SK-N-SH treated with all-trans-retinoic acid at 6 μM for 48 hours (cell line): ENCODE measurements at regions not wholly inside any gene's neighbourhood (a gene's known extent, or its start where the extent isn't known, plus 50 kb on each side); places are given as distances from the start of the nearest gene placed in this dataset.

Experiments used
- ATAC-seq: fragments of 200-7000 bp; cut with Tn5 transposase; 3 replicates; pipeline ENCODE4 v1.9.1; 2020; ENCODE audit warnings: mild to moderate bottlenecking, moderate library complexity
- ARNTL ChIP-seq: fragments of 450-650 bp; formaldehyde crosslinking; IDR thresholded peaks from 2 replicates; pipeline ENCODE4 v1.5.0; 2020; ENCODE audit warnings: low read depth, mild to moderate bottlenecking, moderate library complexity, borderline replicate concordance
- BACH2 ChIP-seq: fragments of 250-450 bp; sonication (Bioruptor Pico); IDR thresholded peaks from 2 replicates; pipeline ENCODE4 v1.9.0; 2021; ENCODE audit warnings: mild to moderate bottlenecking, borderline replicate concordance
- CREB5 ChIP-seq: fragments of 250-450 bp; sonication (Bioruptor Pico); IDR thresholded peaks from 2 replicates; pipeline ENCODE4 v1.5.1; 2020; ENCODE audit warnings: low read depth, mild to moderate bottlenecking, moderate library complexity
- CSDC2 ChIP-seq: fragments of 250-450 bp; sonication (Bioruptor Pico); IDR thresholded peaks from 2 replicates; pipeline ENCODE4 v1.5.0; 2020; ENCODE audit warnings: mild to moderate bottlenecking, moderate library complexity
- CSRNP3 ChIP-seq: fragments of 250-450 bp; sonication (Bioruptor Pico); IDR thresholded peaks from 2 replicates; pipeline ENCODE4 v1.5.1; 2021; ENCODE audit warnings: mild to moderate bottlenecking, moderate library complexity
- ESRRG ChIP-seq: fragments of 250-450 bp; sonication (Bioruptor Pico); IDR thresholded peaks from 2 replicates; pipeline ENCODE4 v1.6.1; 2021; ENCODE audit warnings: mild to moderate bottlenecking
- GLIS3 ChIP-seq: fragments of 250-450 bp; sonication (Bioruptor Pico); IDR thresholded peaks from 2 replicates; pipeline ENCODE4 v1.5.0; 2020; ENCODE audit warnings: mild to moderate bottlenecking, moderate library complexity
- ISL1 ChIP-seq: fragments of 250-450 bp; sonication (Bioruptor Pico); IDR thresholded peaks from 2 replicates; pipeline ENCODE4 v2.1.2; 2022; ENCODE audit warnings: mild to moderate bottlenecking, moderate library complexity
- OSR1 ChIP-seq: fragments of 250-450 bp; sonication (Bioruptor Pico); IDR thresholded peaks from 2 replicates; pipeline ENCODE4 v1.8.0; 2022; ENCODE audit warnings: moderate library complexity, mild to moderate bottlenecking, inconsistent platforms
- PATZ1 ChIP-seq: fragments of 250-450 bp; sonication (Bioruptor Pico); IDR thresholded peaks from 2 replicates; pipeline ENCODE4 v1.8.0; 2020; ENCODE audit warnings: mild to moderate bottlenecking, moderate library complexity, borderline replicate concordance
- POU6F1 ChIP-seq: fragments of 250-450 bp; sonication (Bioruptor Pico); IDR thresholded peaks from 2 replicates; pipeline ENCODE4 v1.8.0; 2021; ENCODE audit warnings: low read depth, mild to moderate bottlenecking, moderate library complexity, borderline replicate concordance
- PPARA ChIP-seq: fragments of 250-450 bp; sonication (Bioruptor Pico); IDR thresholded peaks from 2 replicates; pipeline ENCODE4 v1.5.0; 2020; ENCODE audit warnings: mild to moderate bottlenecking, borderline replicate concordance
- SNAI2 ChIP-seq: fragments of 250-450 bp; sonication (Bioruptor Pico); IDR thresholded peaks from 2 replicates; pipeline ENCODE4 v1.5.0; 2020; ENCODE audit warnings: mild to moderate bottlenecking, moderate library complexity
- TCF4 ChIP-seq: fragments of 250-450 bp; sonication (Bioruptor Pico); IDR thresholded peaks from 2 replicates; pipeline ENCODE4 v1.8.0; 2021; ENCODE audit warnings: mild to moderate bottlenecking, moderate library complexity, borderline replicate concordance
- TOX ChIP-seq: fragments of 250-450 bp; sonication (Bioruptor Pico); IDR thresholded peaks from 2 replicates; pipeline ENCODE4 v1.8.0; 2021; ENCODE audit warnings: mild to moderate bottlenecking, moderate library complexity, borderline replicate concordance
- ZC3H10 ChIP-seq: fragments of 250-450 bp; sonication (Bioruptor Pico); IDR thresholded peaks from 2 replicates; pipeline ENCODE4 v1.5.1; 2021; ENCODE audit warnings: mild to moderate bottlenecking, moderate library complexity
- ZFP3 ChIP-seq: fragments of 250-450 bp; sonication (Bioruptor Pico); IDR thresholded peaks from 2 replicates; pipeline ENCODE4 v1.5.0; 2020; ENCODE audit warnings: mild to moderate bottlenecking, moderate library complexity
- ZFP30 ChIP-seq: fragments of 450-650 bp; formaldehyde crosslinking; IDR thresholded peaks from 2 replicates; pipeline ENCODE4 v1.5.0; 2022; ENCODE audit warnings: mild to moderate bottlenecking, moderate library complexity
- ZNF565 ChIP-seq: fragments of 450-650 bp; formaldehyde crosslinking; conservative IDR thresholded peaks from 2 replicates; pipeline ENCODE4 v1.5.0; 2020; ENCODE audit warnings: low read depth, mild to moderate bottlenecking, moderate library complexity
- ZNF70 ChIP-seq: fragments of 450-650 bp; formaldehyde crosslinking; IDR thresholded peaks from 2 replicates; pipeline ENCODE4 v1.5.0; 2020; ENCODE audit warnings: mild to moderate bottlenecking, moderate library complexity
- ZNF8 ChIP-seq: fragments of 450-650 bp; formaldehyde crosslinking; IDR thresholded peaks from 2 replicates; pipeline ENCODE4 v1.5.0; 2020; ENCODE audit warnings: mild to moderate bottlenecking, moderate library complexity

GRCh38 chr6:130507666-130508028, 141.8 kb downstream of the TMEM200A start:
- TF ChIP-seq ZNF8 (no peak), BACH2 (CRISPR knock-in tag) (no peak), ZNF565 (CRISPR knock-in tag) (no peak), PATZ1 (CRISPR knock-in tag) (no peak), ESRRG (CRISPR knock-in tag) (no peak), ZC3H10 (CRISPR knock-in tag) (no peak), GLIS3 (CRISPR knock-in tag) (no peak), ISL1 (CRISPR knock-in tag) (no peak), TOX (CRISPR knock-in tag) (no peak)
- no peak; the same call in 2 of the 3 replicates for ATAC-seq

- peak; percentile 78 for ATAC-seq
- TF ChIP-seq CREB5: no peak
- TF ChIP-seq ZNF8: no peak
- no peak for TF ChIP-seq GLIS3 (CRISPR knock-in tag)
- TF ChIP-seq BACH2 (CRISPR knock-in tag): no peak
- no peak for TF ChIP-seq TOX (CRISPR knock-in tag)
Measured at GRCh38 chr6:130513770-130514169, 148.0 kb downstream of the TMEM200A start.

GRCh38 chr6:130514712-130515111, 148.9 kb downstream of the TMEM200A start:
- TF ChIP-seq ZFP3 (CRISPR knock-in tag) (no peak), OSR1 (CRISPR knock-in tag) (no peak), CSRNP3 (no peak), PATZ1 (CRISPR knock-in tag) (no peak), ISL1 (CRISPR knock-in tag) (no peak), SNAI2 (no peak), ARNTL (no peak), CSDC2 (CRISPR knock-in tag) (no peak), PPARA (CRISPR knock-in tag) (no peak), TOX (CRISPR knock-in tag) (no peak), POU6F1 (CRISPR knock-in tag) (no peak), TCF4 (CRISPR knock-in tag) (no peak), ESRRG (CRISPR knock-in tag) (no peak), ZNF70 (CRISPR knock-in tag) (no peak)
- TF ChIP-seq, all 23 proteins: peak for 0
- no peak for ATAC-seq

GRCh38 chr6:130515306-130515705, 149.5 kb downstream of the TMEM200A start:
- TF ChIP-seq PATZ1 (CRISPR knock-in tag): no peak
- TF ChIP-seq GLIS3 (CRISPR knock-in tag): no peak
- no peak for TF ChIP-seq ZFP30
- TF ChIP-seq POU6F1 (CRISPR knock-in tag): no peak
- no peak for TF ChIP-seq ZNF8
- no peak for TF ChIP-seq ZFP3 (CRISPR knock-in tag)
- no peak for TF ChIP-seq TCF4 (CRISPR knock-in tag)
- no peak for TF ChIP-seq ARNTL
- no peak for TF ChIP-seq BACH2 (CRISPR knock-in tag)
- no peak for TF ChIP-seq ZC3H10 (CRISPR knock-in tag)
- ATAC-seq: no peak
